Chondrocyte (in vitro differentiated cells): ENCODE measurements at regions not wholly inside any gene's neighbourhood (a gene's known extent, or its start where the extent isn't known, plus 50 kb on each side); places are given as distances from the start of the nearest gene placed in this dataset.
A peak's percentile ranks its signal among the peaks of the same experiment; 100 is the strongest.

Source experiments
- DNase-seq: peaks from one replicate; pipeline ENCODE4 v3.0.0; 2021; ENCODE audit warnings: mixed read lengths, low spot score
- H3K27ac Mint-ChIP-seq: one replicate; pipeline ENCODE4 v1.8.0; 2021; ENCODE audit warnings: mild to moderate bottlenecking, moderate library complexity, mixed read lengths; ENCODE audit not compliant: unreplicated experiment
- H3K27me3 Mint-ChIP-seq: 2 replicates; pipeline ENCODE4 v1.8.0; 2021; ENCODE audit warnings: low read depth, mixed read lengths
- H3K36me3 Mint-ChIP-seq: 2 replicates; pipeline ENCODE4 v1.8.0; 2021; ENCODE audit warnings: low read depth, mixed read lengths
- H3K4me1 Mint-ChIP-seq: 2 replicates; pipeline ENCODE4 v1.8.0; 2021; ENCODE audit warnings: low read depth, mild to moderate bottlenecking, mixed read lengths
- H3K4me3 Mint-ChIP-seq: one replicate; pipeline ENCODE4 v1.8.0; 2021; ENCODE audit warnings: mild to moderate bottlenecking, moderate library complexity, mixed read lengths; ENCODE audit not compliant: unreplicated experiment
- H3K9me3 Mint-ChIP-seq: 2 replicates; pipeline ENCODE4 v1.8.0; 2021; ENCODE audit warnings: low read depth, mixed read lengths
- TF ChIP-seq, protein P1 (sequence below): fragments of 200-600 bp; sonication (generic); IDR thresholded peaks from 2 replicates; pipeline ENCODE4 v1.5.0; 2021; ENCODE audit warnings: antibody characterized with exemption, mild to moderate bottlenecking, moderate library complexity

DNA sequence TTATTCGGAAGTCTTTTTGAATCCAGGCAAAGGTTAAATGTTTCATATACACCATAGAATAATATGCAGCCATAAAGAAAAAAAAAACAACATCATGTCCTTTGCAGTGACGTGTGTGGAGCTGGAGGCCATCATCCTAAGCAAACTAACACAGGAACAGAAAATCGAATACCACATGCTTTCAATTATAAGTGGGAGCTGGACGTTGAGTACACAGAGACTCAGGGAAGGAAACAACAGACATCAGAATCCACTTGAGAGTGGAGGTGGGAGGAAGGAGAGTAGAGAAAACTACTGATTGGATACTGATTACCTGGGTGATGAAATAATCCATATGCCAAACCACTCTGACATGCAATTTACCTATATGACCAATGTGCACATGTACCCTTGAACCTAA lies 293.4 kb downstream of the KLF6 start:
- TF ChIP-seq, protein P1, sequence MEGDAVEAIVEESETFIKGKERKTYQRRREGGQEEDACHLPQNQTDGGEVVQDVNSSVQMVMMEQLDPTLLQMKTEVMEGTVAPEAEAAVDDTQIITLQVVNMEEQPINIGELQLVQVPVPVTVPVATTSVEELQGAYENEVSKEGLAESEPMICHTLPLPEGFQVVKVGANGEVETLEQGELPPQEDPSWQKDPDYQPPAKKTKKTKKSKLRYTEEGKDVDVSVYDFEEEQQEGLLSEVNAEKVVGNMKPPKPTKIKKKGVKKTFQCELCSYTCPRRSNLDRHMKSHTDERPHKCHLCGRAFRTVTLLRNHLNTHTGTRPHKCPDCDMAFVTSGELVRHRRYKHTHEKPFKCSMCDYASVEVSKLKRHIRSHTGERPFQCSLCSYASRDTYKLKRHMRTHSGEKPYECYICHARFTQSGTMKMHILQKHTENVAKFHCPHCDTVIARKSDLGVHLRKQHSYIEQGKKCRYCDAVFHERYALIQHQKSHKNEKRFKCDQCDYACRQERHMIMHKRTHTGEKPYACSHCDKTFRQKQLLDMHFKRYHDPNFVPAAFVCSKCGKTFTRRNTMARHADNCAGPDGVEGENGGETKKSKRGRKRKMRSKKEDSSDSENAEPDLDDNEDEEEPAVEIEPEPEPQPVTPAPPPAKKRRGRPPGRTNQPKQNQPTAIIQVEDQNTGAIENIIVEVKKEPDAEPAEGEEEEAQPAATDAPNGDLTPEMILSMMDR, result no peak
- peaks cover 2% of the 10 kb centered on the region for H3K27me3 Mint-ChIP-seq
- H3K4me3 Mint-ChIP-seq, result no peak overlapping the region
- H3K27ac Mint-ChIP-seq, result no peak overlapping the region
- H3K36me3 Mint-ChIP-seq, result peaks cover 2% of the 10 kb centered on the region
- peaks cover 4% of the 10 kb centered on the region for H3K9me3 Mint-ChIP-seq
- H3K4me1 Mint-ChIP-seq, result peaks cover 32% of the 10 kb centered on the region
- no peak for DNase-seq

DNA sequence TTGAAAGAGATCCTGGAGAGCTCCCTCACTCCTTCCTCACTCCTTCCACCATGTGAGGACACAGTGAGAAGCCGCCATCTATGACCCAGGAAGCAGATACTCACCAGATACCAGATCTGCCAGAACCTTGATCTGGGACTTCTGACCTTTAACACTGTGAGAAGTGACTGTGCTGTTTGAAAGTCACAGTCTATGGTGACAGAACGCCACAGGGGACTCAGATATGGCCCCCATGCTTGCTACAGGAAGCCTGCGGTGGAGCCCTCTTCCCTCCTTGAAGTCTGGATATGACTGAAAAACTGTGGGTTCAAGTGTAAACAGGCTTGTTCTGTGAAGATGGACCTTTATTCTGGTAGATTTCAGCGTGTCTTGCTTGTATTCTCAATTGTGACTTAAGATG lies 297.8 kb downstream of the KLF6 start:
- TF ChIP-seq, protein P1, result no peak
- no peak for DNase-seq
- Mint-ChIP-seq H3K27me3 (peaks cover 2% of the 10 kb centered on the region), H3K9me3 (peaks cover 4% of the 10 kb centered on the region), H3K27ac (no peak overlapping the region), H3K4me1 (peaks cover 21% of the 10 kb centered on the region), H3K36me3 (peaks cover 2% of the 10 kb centered on the region), H3K4me3 (no peak overlapping the region)

DNA sequence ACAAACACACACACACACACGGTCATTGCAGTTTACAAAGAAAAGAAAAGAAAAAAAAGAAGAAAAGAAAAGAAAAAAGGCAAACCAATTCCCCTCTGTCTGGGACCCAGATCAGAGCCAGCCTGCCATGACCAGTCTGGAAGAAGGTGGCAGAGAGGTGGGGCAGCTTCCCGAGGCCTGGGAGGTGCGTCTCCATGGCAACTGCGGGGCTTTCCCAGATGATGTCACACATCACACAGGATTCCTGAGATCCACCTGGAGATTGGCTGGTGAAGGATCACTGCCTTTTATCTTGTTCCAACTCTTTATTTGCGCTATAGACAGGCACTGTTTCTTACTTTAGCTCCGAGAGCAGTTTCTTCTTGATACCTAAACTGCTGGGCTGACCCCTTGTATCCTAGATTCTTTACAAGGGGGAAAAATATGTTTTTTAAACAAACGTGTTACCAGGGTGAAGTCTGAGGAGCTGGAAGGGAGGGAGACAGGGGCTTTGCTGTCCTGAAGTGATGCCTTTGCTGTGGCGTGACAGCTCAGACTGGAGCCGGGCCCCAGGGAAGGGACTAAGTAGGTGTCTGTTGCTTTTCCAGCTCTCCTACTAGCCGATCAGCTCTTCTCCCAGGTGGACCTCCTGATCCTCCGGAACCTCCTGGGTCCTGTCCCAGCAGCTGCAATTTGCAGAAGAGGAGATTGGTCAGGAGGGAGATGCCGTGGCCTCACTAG lies 298.5 kb downstream of the KLF6 start:
- no peak overlapping the region for H3K27ac Mint-ChIP-seq
- H3K27me3 Mint-ChIP-seq, result peaks cover 2% of the 10 kb centered on the region
- no peak for DNase-seq

DNA sequence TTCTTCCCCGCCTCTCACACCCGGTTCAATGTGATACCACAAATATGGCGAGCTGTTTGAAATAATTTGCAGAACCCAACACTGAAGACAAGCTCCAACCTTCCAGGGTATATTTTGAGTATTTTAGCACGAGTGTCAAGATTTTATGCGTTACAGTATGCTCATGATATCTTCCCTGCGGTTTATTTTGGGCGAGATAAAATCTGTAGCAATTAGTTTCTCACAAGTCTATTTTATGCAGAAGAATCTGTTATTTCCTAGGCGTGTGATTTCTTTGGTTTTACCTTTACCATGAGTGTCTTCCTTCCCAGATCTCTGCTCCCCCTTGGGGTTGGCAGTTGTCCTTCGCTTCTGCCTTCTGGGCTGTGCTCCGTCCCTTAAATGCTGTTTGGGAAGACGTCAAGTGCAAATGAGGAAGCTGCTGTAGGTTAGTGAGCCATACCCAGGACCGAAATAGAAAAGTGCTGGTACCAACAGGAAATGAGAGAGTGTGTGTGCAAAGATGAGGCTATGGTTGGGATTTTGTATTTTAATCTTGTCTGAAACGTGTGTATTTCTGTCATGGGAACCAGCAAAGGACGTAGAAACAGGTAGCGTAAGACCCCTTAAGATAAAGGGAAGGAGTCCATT lies 299.8 kb downstream of the KLF6 start:
- Mint-ChIP-seq H3K4me3 (no peak overlapping the region), H3K27me3 (peaks cover 2% of the 10 kb centered on the region), H3K9me3 (peaks cover 4% of the 10 kb centered on the region), H3K36me3 (peaks cover 2% of the 10 kb centered on the region), H3K27ac (no peak overlapping the region), H3K4me1 (peaks cover 31% of the 10 kb centered on the region)
- no peak for DNase-seq
- TF ChIP-seq, protein P1, result no peak

More for the DNA sequence above, 298.5 kb downstream of the KLF6 start:
- Mint-ChIP-seq H3K36me3 (peaks cover 2% of the 10 kb centered on the region), H3K4me3 (no peak overlapping the region), H3K9me3 (peaks cover 4% of the 10 kb centered on the region), H3K4me1 (peaks cover 29% of the 10 kb centered on the region)
- TF ChIP-seq, protein P1, result no peak

DNA sequence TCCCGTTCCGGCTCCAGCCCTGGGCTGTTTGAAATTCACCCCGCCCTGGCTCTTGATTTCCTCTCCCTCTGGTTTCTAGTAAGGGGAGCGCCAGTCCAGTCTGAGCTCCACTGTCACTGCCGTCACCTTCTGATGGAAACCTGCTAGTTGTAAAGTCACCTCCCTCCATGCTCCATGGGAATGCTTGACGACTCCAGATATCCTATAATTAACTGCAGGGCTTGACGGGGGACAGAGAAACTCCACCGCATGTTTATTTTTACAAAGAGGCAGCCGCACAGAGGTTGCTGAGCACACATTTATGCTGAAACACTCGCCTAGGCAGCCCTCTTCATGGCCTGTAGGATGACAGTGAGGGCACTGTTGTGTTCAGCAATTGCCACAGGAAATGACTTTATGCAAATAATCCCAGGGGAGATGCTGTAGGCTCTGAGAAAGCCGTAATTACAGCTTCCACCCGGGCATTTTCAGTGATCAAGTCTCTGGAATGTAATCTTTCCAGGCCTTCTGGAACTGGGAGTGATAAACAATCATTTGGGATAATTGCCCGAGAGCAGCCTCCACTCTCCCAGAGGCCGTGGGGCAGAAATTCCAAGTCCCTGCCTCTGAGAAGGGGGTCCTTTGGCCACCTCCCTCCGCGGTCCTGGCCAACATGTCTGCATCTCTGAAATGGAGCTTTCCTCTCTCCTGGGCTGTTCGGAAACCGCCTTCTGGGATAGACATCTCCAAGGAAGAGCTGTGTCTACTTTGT lies 300.5 kb downstream of the KLF6 start:
- TF ChIP-seq, protein P1, result no peak
- H3K27me3 Mint-ChIP-seq, result peaks cover 2% of the 10 kb centered on the region
- peak overlapping the region; percentile 25 for H3K27ac Mint-ChIP-seq
- H3K4me1 Mint-ChIP-seq, result peaks cover 31% of the 10 kb centered on the region
- no peak overlapping the region for H3K4me3 Mint-ChIP-seq
- peaks cover 4% of the 10 kb centered on the region for H3K9me3 Mint-ChIP-seq
- H3K36me3 Mint-ChIP-seq, result peaks cover 2% of the 10 kb centered on the region
- DNase-seq, result no peak
